Dendritic cell treated with granulocyte-macrophage colony-stimulating factor and Interleukin-4, amounts not matched to agents 40 ng/mL and 50 ng/mL, for 4 days (primary cell): ENCODE measurements at regions not wholly inside any gene's neighbourhood (a gene's known extent, or its start where the extent isn't known, plus 50 kb on each side); places are given as distances from the start of the nearest gene placed in this dataset.
A peak's percentile ranks its signal among the peaks of the same experiment; 100 is the strongest.
"Not testable (repeated sequence)": the region's sequence is repeated elsewhere in the genome, so short reads cannot be mapped to it uniquely, and the experiment has no call there.

Experiments
- H3K27ac Mint-ChIP-seq: one replicate; pipeline ENCODE4 v1.8.0; 2022; ENCODE audit warnings: mild to moderate bottlenecking, mixed read lengths
- H3K27me3 Mint-ChIP-seq: one replicate; pipeline ENCODE4 v1.8.0; 2022; ENCODE audit warnings: mild to moderate bottlenecking, mixed read lengths
- H3K36me3 Mint-ChIP-seq: one replicate; pipeline ENCODE4 v1.8.0; 2022; ENCODE audit warnings: low read depth, mixed read lengths
- H3K4me1 Mint-ChIP-seq: one replicate; pipeline ENCODE4 v1.8.0; 2022; ENCODE audit warnings: low read depth, mixed read lengths
- H3K4me3 Mint-ChIP-seq: one replicate; pipeline ENCODE4 v1.8.0; 2022; ENCODE audit warnings: mild to moderate bottlenecking, moderate library complexity, mixed read lengths
- H3K9me3 Mint-ChIP-seq: one replicate; pipeline ENCODE4 v1.8.0; 2022; ENCODE audit warnings: mixed read lengths
- intact Hi-C: fragments of 100-400 bp; cut with micrococcal nuclease; formaldehyde crosslinking; loops from one replicate; pipeline ENCODE4 v1.15.0; 2022

DNA sequence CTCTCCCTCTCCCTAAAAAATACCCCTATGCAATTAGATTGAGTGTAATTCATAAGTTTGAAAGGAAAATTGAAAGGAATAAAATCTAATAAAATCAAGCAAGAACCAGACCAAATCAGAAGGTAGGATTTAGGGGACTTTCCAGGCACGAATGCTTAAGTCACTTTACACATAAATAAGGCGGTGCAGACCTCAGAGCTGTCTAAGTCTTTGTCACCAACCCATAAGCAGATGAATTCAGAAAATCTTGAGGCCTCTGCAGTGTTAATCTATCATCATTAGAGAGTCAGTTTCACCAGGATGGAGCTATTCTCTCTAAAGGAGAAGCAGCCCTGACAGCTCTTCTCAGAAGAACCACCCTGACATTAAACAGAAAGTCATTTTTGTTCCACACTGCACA, 819.1 kb upstream of the AMELY start:
- Mint-ChIP-seq H3K9me3 (no peaks in the 10 kb centered on the region), H3K4me3 (no peak overlapping the region), H3K4me1 (peaks cover 52% of the 10 kb centered on the region), H3K36me3 (peaks cover 18% of the 10 kb centered on the region), H3K27me3 (no peaks in the 10 kb centered on the region), H3K27ac (peak overlapping the region; percentile 92)
- intact Hi-C loops = no loop called here

DNA sequence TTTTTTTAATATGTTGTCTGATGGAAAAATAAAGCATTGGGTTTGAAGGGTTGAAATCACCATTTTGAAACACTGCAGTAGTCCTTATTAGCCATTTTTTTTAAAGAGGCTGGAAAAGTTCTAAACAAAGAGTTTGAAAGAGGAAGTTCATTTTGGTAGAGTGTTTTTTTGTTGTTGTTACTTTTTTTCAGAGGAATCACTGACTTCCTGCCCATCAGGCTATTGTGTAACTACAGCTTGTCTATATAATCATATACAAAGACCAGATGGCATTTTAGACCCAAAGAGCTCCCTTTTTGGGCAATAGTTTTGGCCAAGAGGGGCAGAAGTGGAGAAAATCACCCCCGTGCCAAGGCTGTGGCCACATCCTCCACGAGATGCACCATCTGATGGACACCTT, 818.5 kb upstream of the AMELY start:
- Mint-ChIP-seq H3K4me1 (peaks cover 58% of the 10 kb centered on the region), H3K36me3 (peaks cover 18% of the 10 kb centered on the region), H3K4me3 (no peak overlapping the region), H3K27ac (peak overlapping the region; percentile 92), H3K27me3 (no peaks in the 10 kb centered on the region), H3K9me3 (no peaks in the 10 kb centered on the region)
- intact Hi-C loops = no loop called here

DNA sequence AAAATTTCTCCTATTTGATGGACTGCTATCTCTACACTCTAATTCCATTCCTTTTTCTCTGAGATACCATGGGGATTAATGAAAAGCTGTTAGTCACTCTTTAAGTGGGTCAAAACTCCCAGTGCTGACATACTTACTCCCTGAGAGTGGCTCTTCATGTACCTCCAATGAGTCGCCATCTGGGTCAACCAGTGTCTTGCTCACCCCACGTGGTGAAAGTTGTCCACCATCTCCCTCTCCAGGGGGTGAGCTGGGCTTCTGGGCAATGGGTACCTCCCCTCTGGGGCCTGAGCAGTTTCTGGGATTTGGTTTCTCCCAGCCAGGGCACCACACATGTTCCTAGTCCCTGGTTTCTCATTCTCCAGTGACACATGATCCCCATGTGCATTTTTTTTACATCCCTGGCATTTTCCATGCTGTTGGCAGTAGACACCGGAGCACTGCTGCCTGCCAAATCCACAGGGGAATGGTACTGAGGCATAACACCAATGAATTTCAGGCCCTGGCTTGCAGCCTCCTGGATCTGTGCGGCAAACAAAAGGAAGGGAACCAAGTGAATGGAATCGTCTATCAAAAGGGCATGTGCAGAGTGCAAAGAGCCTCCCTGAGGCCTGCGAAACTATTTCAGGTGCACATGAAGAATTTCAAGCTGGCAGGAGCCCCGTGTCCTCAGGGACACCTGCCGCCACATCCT, 817.9 kb upstream of the AMELY start:
- Mint-ChIP-seq H3K27me3 (no peaks in the 10 kb centered on the region), H3K4me3 (no peak overlapping the region), H3K9me3 (no peaks in the 10 kb centered on the region), H3K4me1 (peaks cover 63% of the 10 kb centered on the region), H3K36me3 (peaks cover 18% of the 10 kb centered on the region), H3K27ac (peak overlapping the region; percentile 92)
- intact Hi-C loops = no loop called here

DNA sequence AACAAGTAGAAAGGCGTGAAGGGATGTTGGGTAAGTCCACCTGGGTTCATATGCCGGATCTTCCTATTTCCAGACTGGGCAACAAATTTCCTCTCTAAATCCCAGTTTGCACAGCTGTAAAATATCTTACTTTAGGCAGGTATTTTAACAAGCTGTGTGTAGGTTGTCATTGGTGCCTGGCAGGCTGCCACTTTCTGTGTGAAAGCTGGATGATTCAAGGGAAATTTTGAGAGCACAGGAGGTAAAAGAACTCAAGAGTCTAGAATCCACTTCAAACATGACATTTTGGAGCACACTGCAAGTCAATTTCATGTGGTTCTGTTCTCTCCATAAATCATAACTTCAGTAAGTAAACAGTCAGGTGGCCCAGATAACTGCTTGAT, 817.4 kb upstream of the AMELY start:
- H3K27ac Mint-ChIP-seq = peak overlapping the region; percentile 92
- H3K27me3 Mint-ChIP-seq = no peaks in the 10 kb centered on the region
- H3K4me1 Mint-ChIP-seq = peaks cover 63% of the 10 kb centered on the region
- H3K36me3 Mint-ChIP-seq = peaks cover 18% of the 10 kb centered on the region
- H3K4me3 Mint-ChIP-seq = no peak overlapping the region
- no peaks in the 10 kb centered on the region for H3K9me3 Mint-ChIP-seq
- intact Hi-C loops = no loop called here

DNA sequence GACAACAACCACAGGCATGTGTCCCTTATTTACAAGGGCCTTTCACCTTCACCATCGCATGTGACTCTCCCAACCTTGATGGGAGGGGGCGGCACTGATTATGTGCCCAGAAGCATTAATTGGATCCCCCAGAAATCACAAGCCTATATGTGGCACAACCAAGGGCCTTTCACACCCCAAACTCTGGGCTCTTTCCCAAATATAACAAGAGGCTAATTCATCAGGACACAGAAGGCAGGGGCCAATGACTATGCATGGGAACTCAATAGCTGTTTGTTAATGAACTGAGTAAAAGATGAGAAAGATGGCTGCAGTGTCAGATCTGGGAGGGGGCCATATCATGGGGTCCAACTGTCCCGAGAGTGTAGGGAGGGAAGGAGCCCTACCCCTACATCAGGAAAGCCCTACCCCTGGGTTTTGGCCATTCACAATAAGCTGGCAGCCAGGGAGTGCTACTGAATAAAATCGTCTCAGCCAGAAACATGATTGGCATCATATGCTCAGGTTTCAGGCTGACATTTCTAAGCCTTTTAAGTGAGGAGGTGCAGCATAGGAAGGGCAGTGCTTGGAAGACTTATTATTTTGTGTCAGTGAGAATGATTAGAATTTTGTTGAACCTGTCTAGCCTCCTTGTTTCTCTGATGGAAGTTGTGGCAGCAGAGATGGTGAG, 814.4 kb upstream of the AMELY start:
- intact Hi-C loops = no loop called here
- no peak overlapping the region for H3K4me3 Mint-ChIP-seq
- peaks cover 18% of the 10 kb centered on the region for H3K36me3 Mint-ChIP-seq
- H3K9me3 Mint-ChIP-seq = no peaks in the 10 kb centered on the region
- peaks cover 79% of the 10 kb centered on the region for H3K4me1 Mint-ChIP-seq
- H3K27me3 Mint-ChIP-seq = no peaks in the 10 kb centered on the region
- peak overlapping the region; percentile 92 for H3K27ac Mint-ChIP-seq

DNA sequence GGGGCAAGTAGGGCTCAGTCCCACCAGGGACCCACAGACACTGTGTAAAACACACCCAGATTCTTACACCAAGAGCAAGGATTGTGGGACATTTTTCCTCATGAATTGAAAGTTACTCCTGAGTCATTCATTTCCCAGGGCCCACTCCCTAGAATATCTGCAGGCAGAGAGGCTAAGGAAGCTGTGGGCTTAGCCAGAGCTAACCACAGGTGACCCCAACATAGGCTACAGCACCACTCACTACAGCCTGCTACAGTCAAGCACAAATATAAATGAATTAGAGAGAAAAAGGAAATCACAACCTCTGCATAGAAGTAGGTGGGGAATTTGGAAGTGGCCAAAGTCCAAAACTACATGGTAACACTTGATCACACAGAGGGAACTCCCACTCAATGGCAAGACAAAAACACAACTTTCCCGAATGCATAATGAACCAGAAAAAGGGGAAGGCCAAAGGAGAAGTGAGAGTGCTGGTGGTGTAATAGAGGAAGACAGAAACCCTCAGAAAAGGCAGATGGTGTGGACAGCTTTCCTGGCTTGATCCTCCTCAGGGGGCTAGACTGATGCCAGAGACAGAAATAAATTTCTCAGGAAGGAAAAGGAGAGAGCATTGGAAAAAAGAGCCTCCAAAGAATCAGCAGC, 812.6 kb upstream of the AMELY start:
- intact Hi-C loops = loop anchor here (5.0 kb wide), 1 partner anchor 93 kb away; no protein-coding TSS in a partner anchor
- H3K36me3 Mint-ChIP-seq = peaks cover 14% of the 10 kb centered on the region
- H3K4me1 Mint-ChIP-seq = peaks cover 64% of the 10 kb centered on the region
- H3K4me3 Mint-ChIP-seq = no peak overlapping the region
- H3K27me3 Mint-ChIP-seq = no peaks in the 10 kb centered on the region
- peak overlapping the region; percentile 92 for H3K27ac Mint-ChIP-seq
- no peaks in the 10 kb centered on the region for H3K9me3 Mint-ChIP-seq

DNA sequence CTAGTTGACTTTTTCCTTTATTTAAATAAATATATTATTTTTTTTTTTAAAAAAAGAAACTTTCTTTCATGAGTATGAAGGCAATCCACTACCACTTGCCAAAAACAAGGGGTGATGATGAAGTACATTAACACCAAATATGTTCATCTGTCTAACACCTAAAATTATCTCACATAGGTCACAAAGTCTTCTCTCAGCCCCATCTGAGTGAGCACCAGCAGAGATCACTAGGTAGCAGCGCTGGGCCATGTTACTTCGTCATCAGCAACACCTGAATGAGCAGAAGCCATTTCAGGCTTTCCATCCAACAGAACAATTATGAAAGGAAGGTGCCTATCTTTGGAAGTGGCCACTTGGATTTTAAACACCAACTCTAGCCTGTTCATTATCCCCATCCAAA, 811.6 kb upstream of the AMELY start:
- Mint-ChIP-seq H3K27me3 (no peaks in the 10 kb centered on the region), H3K4me3 (no peak overlapping the region), H3K9me3 (no peaks in the 10 kb centered on the region), H3K4me1 (peaks cover 64% of the 10 kb centered on the region), H3K27ac (peak overlapping the region; percentile 92), H3K36me3 (peaks cover 14% of the 10 kb centered on the region)
- intact Hi-C loops = loop anchor here (5.0 kb wide), 1 partner anchor 94 kb away; no protein-coding TSS in a partner anchor

DNA sequence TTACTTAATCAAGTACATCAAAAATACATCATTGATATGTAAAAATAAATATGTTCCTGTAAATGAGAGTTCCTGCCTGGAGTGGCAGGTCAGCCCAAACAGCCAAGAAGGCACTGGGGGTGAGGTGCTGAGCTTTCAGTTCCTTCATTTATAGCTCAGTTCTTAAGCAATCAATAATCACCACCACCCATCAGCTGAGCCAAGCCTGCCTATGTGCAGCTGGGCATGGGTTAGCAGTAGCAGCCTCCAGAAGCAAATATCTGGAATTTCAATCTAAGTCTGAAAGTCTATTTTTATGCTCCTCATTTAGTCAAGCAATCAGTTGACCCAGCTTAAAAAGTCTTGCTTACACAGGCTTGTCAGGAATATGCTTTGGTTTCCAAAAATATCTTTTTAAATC, 811.0 kb upstream of the AMELY start:
- H3K27me3 Mint-ChIP-seq = no peaks in the 10 kb centered on the region

DNA sequence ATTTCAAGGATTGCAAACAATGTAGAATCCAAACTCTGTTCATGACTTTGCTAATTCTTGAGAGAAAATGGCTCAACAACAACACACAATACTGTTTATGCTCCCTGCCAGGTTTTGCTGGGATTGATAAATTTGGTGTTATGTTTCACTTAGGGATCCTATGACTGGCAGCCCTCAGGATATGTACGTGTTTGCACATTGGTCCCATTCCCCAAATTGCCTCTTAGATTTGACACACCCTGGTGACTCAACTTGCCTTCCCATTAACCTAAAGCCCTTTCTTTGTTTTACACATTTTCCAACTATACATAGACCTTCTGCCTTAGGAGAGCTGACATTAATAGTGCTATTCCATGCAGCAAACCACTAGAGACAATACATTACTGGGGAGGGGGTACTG, 809.4 kb upstream of the AMELY start:
- intact Hi-C loops = loop anchor here (5.0 kb wide), 1 partner anchor 96 kb away; no protein-coding TSS in a partner anchor
- no peaks in the 10 kb centered on the region for H3K9me3 Mint-ChIP-seq
- H3K4me1 Mint-ChIP-seq = peaks cover 57% of the 10 kb centered on the region

More for the DNA sequence above, 811.0 kb upstream of the AMELY start:
- peaks cover 67% of the 10 kb centered on the region for H3K4me1 Mint-ChIP-seq
- peaks cover 13% of the 10 kb centered on the region for H3K36me3 Mint-ChIP-seq
- intact Hi-C loops = loop anchor here (5.0 kb wide), 1 partner anchor 95 kb away; no protein-coding TSS in a partner anchor
- H3K9me3 Mint-ChIP-seq = no peaks in the 10 kb centered on the region
- H3K4me3 Mint-ChIP-seq = no peak overlapping the region
- H3K27ac Mint-ChIP-seq = peak overlapping the region; percentile 92

DNA sequence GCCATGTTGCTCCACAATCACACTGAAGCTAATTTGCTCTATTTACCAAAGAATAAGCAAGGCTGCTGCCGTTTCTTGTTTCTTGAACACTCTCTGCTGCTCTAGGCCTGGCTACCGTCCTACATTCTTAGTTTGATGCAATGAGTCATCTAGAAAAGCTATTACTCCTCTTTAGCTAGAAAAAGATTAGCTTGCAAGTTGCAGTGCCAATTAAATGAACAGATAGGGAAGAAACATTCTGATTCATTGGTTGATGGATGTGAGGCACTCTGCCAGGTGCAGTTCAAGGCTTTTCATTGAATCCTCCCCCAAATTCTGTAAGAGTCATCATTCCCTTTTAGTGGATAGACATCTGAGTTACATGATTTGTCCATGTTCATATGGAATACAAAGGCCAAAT, 807.7 kb upstream of the AMELY start:
- peaks cover 45% of the 10 kb centered on the region for H3K4me1 Mint-ChIP-seq
- intact Hi-C loops = loop anchor here (10.0 kb wide), 1 partner anchor 64 kb away; no protein-coding TSS in a partner anchor
- H3K27me3 Mint-ChIP-seq = no peaks in the 10 kb centered on the region
- H3K36me3 Mint-ChIP-seq = peaks cover 8% of the 10 kb centered on the region
- no peaks in the 10 kb centered on the region for H3K9me3 Mint-ChIP-seq
- peak overlapping the region; percentile 75 for H3K27ac Mint-ChIP-seq
- H3K4me3 Mint-ChIP-seq = no peak overlapping the region

More for the DNA sequence above, 809.4 kb upstream of the AMELY start:
- peak overlapping the region; percentile 92 for H3K27ac Mint-ChIP-seq
- H3K36me3 Mint-ChIP-seq = peaks cover 8% of the 10 kb centered on the region
- no peak overlapping the region for H3K4me3 Mint-ChIP-seq
- no peaks in the 10 kb centered on the region for H3K27me3 Mint-ChIP-seq

DNA sequence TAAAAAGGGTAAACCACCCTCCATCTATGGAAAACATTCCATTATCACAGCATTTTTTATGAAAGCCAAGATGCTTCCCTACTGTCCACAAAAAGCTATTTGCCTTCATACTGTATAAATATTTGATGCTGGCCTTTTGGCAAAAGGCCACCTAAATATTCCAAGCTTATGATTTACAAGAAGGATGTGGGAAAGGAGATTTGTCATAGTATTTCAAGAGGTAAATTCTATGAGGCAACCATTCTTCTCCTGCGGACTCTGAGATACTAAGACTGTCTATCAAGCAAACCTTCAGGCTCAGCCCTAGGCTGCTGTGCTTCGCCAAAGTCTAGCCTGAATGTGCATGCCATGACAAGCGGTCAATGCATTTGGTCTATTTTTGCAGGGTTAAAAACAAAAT, 807.1 kb upstream of the AMELY start:
- Mint-ChIP-seq H3K4me1 (peaks cover 42% of the 10 kb centered on the region), H3K36me3 (peaks cover 8% of the 10 kb centered on the region), H3K27me3 (no peaks in the 10 kb centered on the region), H3K9me3 (no peaks in the 10 kb centered on the region), H3K4me3 (no peak overlapping the region), H3K27ac (peak overlapping the region; percentile 90)
- intact Hi-C loops = loop anchor here (10.0 kb wide), 1 partner anchor 64 kb away; no protein-coding TSS in a partner anchor

DNA sequence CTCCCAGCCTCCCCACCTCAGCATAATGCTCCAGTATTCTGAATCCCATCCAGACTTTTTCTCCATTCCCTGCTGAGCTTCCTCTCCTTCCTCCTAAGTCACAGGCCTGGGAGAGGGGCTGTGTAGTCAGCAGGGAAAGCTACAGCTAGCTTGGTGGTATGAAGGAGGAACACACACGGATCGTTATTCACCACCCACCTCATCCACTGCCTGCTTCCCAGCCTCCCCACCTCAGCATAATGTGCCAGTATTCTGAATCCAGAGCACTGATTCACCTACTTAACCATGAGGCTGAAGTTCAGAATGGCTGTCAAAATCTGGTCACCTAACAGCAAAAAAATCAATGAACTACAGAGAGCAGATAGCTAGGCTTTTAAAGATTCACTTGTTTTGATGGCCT, 806.6 kb upstream of the AMELY start:
- H3K27me3 Mint-ChIP-seq = no peaks in the 10 kb centered on the region
- H3K36me3 Mint-ChIP-seq = peaks cover 8% of the 10 kb centered on the region
- H3K4me1 Mint-ChIP-seq = peaks cover 41% of the 10 kb centered on the region
- intact Hi-C loops = loop anchor here (10.0 kb wide), 1 partner anchor 63 kb away; no protein-coding TSS in a partner anchor
- peak overlapping the region; percentile 90 for H3K27ac Mint-ChIP-seq
- H3K9me3 Mint-ChIP-seq = no peaks in the 10 kb centered on the region
- H3K4me3 Mint-ChIP-seq = no peak overlapping the region

DNA sequence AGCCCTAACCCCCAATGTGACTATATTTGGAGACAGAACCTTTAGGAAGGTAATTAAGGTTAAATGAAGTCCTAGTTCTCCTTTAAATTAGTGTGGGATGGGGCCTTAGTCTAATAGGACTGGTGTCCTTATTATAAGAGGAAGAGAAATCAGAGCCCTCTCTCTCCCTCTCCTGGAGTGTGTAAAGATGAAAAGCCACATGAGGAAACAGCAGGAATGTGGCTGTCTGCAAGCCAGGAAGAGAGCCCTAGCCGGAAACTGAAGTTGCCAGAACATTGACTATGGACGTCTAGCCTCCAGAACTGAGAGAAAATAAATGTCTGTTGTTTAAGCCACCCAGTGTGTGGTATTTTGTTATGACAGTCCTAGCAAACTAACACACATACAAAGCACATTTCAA, 802.9 kb upstream of the AMELY start:
- H3K36me3 Mint-ChIP-seq = peaks cover 8% of the 10 kb centered on the region
- H3K9me3 Mint-ChIP-seq = no peaks in the 10 kb centered on the region
- no peak overlapping the region for H3K4me3 Mint-ChIP-seq
- intact Hi-C loops = loop anchor here (10.0 kb wide), 1 partner anchor 60 kb away; no protein-coding TSS in a partner anchor
- H3K27me3 Mint-ChIP-seq = no peaks in the 10 kb centered on the region
- peaks cover 48% of the 10 kb centered on the region for H3K4me1 Mint-ChIP-seq
- peak overlapping the region; percentile 95 for H3K27ac Mint-ChIP-seq

DNA sequence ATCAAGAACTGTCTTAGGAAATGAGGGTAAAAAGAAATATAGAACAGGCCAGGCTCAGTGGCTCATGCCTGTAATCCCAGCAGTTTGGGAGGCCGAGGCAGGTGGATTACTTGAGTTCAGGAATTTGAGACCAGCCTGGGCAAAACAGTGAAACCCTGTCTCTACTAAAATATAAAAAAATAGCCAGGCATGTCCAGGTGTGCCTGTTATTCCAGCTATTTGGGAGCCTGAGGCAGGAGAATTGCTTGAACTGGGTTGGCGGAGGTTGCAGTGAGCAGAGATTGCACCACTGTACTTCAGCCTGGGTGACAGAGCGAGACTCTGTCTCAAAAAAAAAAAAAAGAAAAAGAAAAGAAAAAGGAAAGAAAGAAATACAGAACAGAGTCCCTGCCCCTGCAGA, 802.2 kb upstream of the AMELY start:
- H3K27me3 Mint-ChIP-seq, H3K36me3 Mint-ChIP-seq, H3K9me3 Mint-ChIP-seq, H3K4me3 Mint-ChIP-seq: not testable (repeated sequence)
- intact Hi-C loops = loop anchor here (10.0 kb wide), 1 partner anchor 59 kb away; no protein-coding TSS in a partner anchor
- Mint-ChIP-seq H3K4me1 (peaks cover 51% of the 10 kb centered on the region), H3K27ac (peak overlapping the region; percentile 95)
